HCT116 (cell line): ENCODE measurements at regions not wholly inside any gene's neighbourhood (a gene's known extent, or its start where the extent isn't known, plus 50 kb on each side); places are given as distances from the start of the nearest gene placed in this dataset.

ENCODE experiments used
- ATAC-seq: fragments of 200-7000 bp; cut with Tn5 transposase; 2 replicates; pipeline ENCODE4 v1.9.1; 2020; ENCODE audit warnings: mild to moderate bottlenecking, moderate library complexity
- BruUV-seq: library from RNA; stranded (reverse); fragments of 400-500 nt; replicated peaks from 2 replicates; lab custom pipeline; 2021; lab: Mats Ljungman, UMichigan
- CTCF ChIA-PET: fragments of 300-600 bp; sonication (Branson Sonifier 250); formaldehyde crosslinking; loops from one replicate; lab custom pipeline; 2021; ENCODE audit warnings: antibody characterized with exemption; lab: Charles Lee
- POLR2A ChIA-PET: fragments of 300-600, 350-600 bp; sonication (Branson Sonifier 250); formaldehyde crosslinking; loops from one replicate; lab custom pipeline; 2021; ENCODE audit warnings: antibody characterized with exemption; lab: Charles Lee
- RAD21 ChIA-PET, 2 experiments: fragments of 300-600 bp; sonication (Branson Sonifier 250); formaldehyde crosslinking; loops; one replicate each; lab custom pipeline; 2023; ENCODE audit warnings: low total read pairs in 2 of 2; ENCODE audit not compliant: uncharacterized antibody in 2 of 2, unreplicated experiment in 2 of 2, low non-redundant PET in 1 of 2; lab: Charles Lee
- DNase-seq: peaks from one replicate; pipeline ENCODE4 v3.0.0-alpha.2; 2010; ENCODE audit warnings: low read depth, low spot score
- H2AFZ ChIP-seq: fragments of 200-600 bp; shearing (Covaris generic), sonication (generic); 2 replicates; pipeline ENCODE4 v1.6.1; 2017; ENCODE audit warnings: low read depth, mixed run types, mixed read lengths, antibody characterized with exemption, low read length; ENCODE audit not compliant: poor library complexity, severe bottlenecking
- H3K27ac ChIP-seq: 2 replicates; pipeline ENCODE4 v1.5.1; 2012; ENCODE audit warnings: low read depth, low read length
- H3K27me3 ChIP-seq: fragments of 200-600 bp; sonication (generic); 2 replicates; pipeline ENCODE4 v1.6.1; 2016; ENCODE audit warnings: mixed run types, low read length, mixed read lengths; ENCODE audit not compliant: insufficient read depth
- H3K36me3 ChIP-seq, 2 experiments: fragments of 200-500 bp in 1 of 2; fragments of 200-600 bp in 1 of 2; sonication (Bioruptor generic) in 1 of 2; sonication (generic) in 1 of 2; 2 replicates each; pipeline versions ENCODE4 v1.5.1 to v1.6.1; 2014 to 2016; ENCODE audit warnings: low read length in 2 of 2, inconsistent platforms in 1 of 2, mixed read lengths in 1 of 2, mixed run types in 1 of 2; ENCODE audit not compliant: insufficient read depth in 2 of 2, control insufficient read depth in 1 of 2
- H3K4me1 ChIP-seq, 2 experiments: fragments of 200-600 bp in 1 of 2; sonication (generic) in 1 of 2; 2 replicates each; pipeline versions ENCODE4 v1.5.1 to v1.6.1; 2012 to 2017; ENCODE audit warnings: low read length in 2 of 2, inconsistent platforms in 1 of 2, mild to moderate bottlenecking in 1 of 2, mixed read lengths in 1 of 2, mixed run types in 1 of 2, moderate library complexity in 1 of 2; ENCODE audit not compliant: insufficient read depth in 2 of 2, control insufficient read depth in 1 of 2
- H3K4me2 ChIP-seq: fragments of 200-600 bp; sonication (generic); 2 replicates; pipeline ENCODE4 v1.6.1; 2017; ENCODE audit warnings: mixed run types, low read length, mixed read lengths
- H3K4me3 ChIP-seq, 2 experiments: fragments of 200-600 bp in 1 of 2; sonication (generic) in 1 of 2; replicated peaks in 1 of 2; 2 replicates each; pipeline ENCODE4 v1.5.1; 2011 to 2016; ENCODE audit warnings: low read length in 2 of 2, control low read depth in 1 of 2, low read depth in 1 of 2, mild to moderate bottlenecking in 1 of 2, mixed read lengths in 1 of 2, mixed run types in 1 of 2
- H3K79me2 ChIP-seq: fragments of 200-600 bp; sonication (generic); 2 replicates; pipeline ENCODE4 v1.6.1; 2017; ENCODE audit warnings: mild to moderate bottlenecking, mixed run types, low read length, moderate library complexity, mixed read lengths; ENCODE audit not compliant: insufficient read depth
- H3K9ac ChIP-seq: fragments of 200-600 bp; sonication (generic); 2 replicates; pipeline ENCODE4 v1.6.1; 2016; ENCODE audit warnings: low read length, mixed read lengths
- H3K9me2 ChIP-seq: fragments of 200-600 bp; sonication (generic), shearing (Covaris generic); 2 replicates; pipeline ENCODE4 v1.6.1; 2017; ENCODE audit warnings: mixed run types, mild to moderate bottlenecking, moderate library complexity; ENCODE audit not compliant: insufficient read depth
- H3K9me3 ChIP-seq, 2 experiments: fragments of 200-500 bp in 1 of 2; fragments of 200-600 bp in 1 of 2; sonication (Bioruptor generic) in 1 of 2; sonication (generic) in 1 of 2; 2 replicates each; pipeline ENCODE4 v1.6.1; 2014 to 2017; ENCODE audit warnings: low read length in 2 of 2, mixed read lengths in 2 of 2, inconsistent platforms in 1 of 2, low read depth in 1 of 2, mild to moderate bottlenecking in 1 of 2, mixed run types in 1 of 2, moderate library complexity in 1 of 2; ENCODE audit not compliant: control insufficient read depth in 1 of 2, insufficient read depth in 1 of 2
- H4K20me1 ChIP-seq: fragments of 200-600 bp; sonication (generic), shearing (Covaris generic); 2 replicates; pipeline ENCODE4 v1.6.1; 2017; ENCODE audit warnings: mixed run types, mild to moderate bottlenecking, moderate library complexity; ENCODE audit not compliant: insufficient read depth
- CTCF ChIP-seq, 3 experiments: fragments of 200-600 bp in 1 of 3; sonication (generic) in 1 of 3; IDR thresholded peaks in 2 of 3; conservative IDR thresholded peaks in 1 of 3; 2 replicates each; pipeline ENCODE4 v1.5.1; 2012 to 2017; ENCODE audit warnings: low read depth in 2 of 3, low read length in 2 of 3, antibody characterized with exemption in 1 of 3, borderline replicate concordance in 1 of 3, control low read depth in 1 of 3, mild to moderate bottlenecking in 1 of 3, mixed read lengths in 1 of 3, mixed run types in 1 of 3, moderate library complexity in 1 of 3; ENCODE audit not compliant: insufficient read depth in 1 of 3
- EGR1 ChIP-seq: IDR thresholded peaks from 2 replicates; pipeline ENCODE4 v1.6.1; 2012; ENCODE audit warnings: low read depth
- ELF1 ChIP-seq: IDR thresholded peaks from 2 replicates; pipeline ENCODE4 v1.6.1; 2012; ENCODE audit warnings: low read depth, borderline replicate concordance
- FOSL1 ChIP-seq: IDR thresholded peaks from 2 replicates; pipeline ENCODE4 v1.6.1; 2012; ENCODE audit warnings: low read depth
- POLR2AphosphoS5 ChIP-seq: IDR thresholded peaks from 2 replicates; pipeline ENCODE4 v1.6.1; 2011; ENCODE audit warnings: mild to moderate bottlenecking, low read depth, low read length, moderate library complexity
- RAD21 ChIP-seq: IDR thresholded peaks from 2 replicates; pipeline ENCODE4 v1.6.1; 2012; ENCODE audit warnings: low read depth, mild to moderate bottlenecking
- TCF7L2 ChIP-seq: IDR thresholded peaks from 2 replicates; pipeline ENCODE4 v1.7.0; 2011; ENCODE audit warnings: borderline replicate concordance, inconsistent platforms; ENCODE audit not compliant: insufficient read depth, insufficient read length; ENCODE audit errors: extremely low read depth
- ZFX ChIP-seq: fragments of 450-650 bp; IDR thresholded peaks from 2 replicates; pipeline ENCODE4 v1.6.1; 2017
- intact Hi-C: fragments of 100-400 bp; cut with micrococcal nuclease; formaldehyde crosslinking; loops from 2 replicates; pipeline ENCODE4 v1.10.0; 2022
- TF ChIP-seq, protein P1 (sequence below): IDR thresholded peaks from 2 replicates; pipeline ENCODE4 v1.6.1; 2012

- no peak overlapping the region for H3K27ac ChIP-seq
- H2AFZ ChIP-seq = no peak overlapping the region
- no peak overlapping the region for H3K9ac ChIP-seq
- no peaks in the 10 kb centered on the region for H3K9me2 ChIP-seq
- CTCF ChIA-PET = no interaction called here
- RAD21 ChIA-PET = no interaction called here
- peaks cover 25% of the 10 kb centered on the region; the same call in 1 of the 2 replicates for H3K27me3 ChIP-seq
- no peak overlapping the region for H3K4me3 ChIP-seq
- H3K36me3 ChIP-seq = no peaks in the 10 kb centered on the region
- DNase-seq = no peak
- H3K4me2 ChIP-seq = no peak overlapping the region
- H3K9me3 ChIP-seq = no peaks in the 10 kb centered on the region
- intact Hi-C loops = no loop called here
- no peak for ATAC-seq
- H4K20me1 ChIP-seq = no peaks in the 10 kb centered on the region
- H3K79me2 ChIP-seq = no peaks in the 10 kb centered on the region
- H3K4me1 ChIP-seq = no peaks in the 10 kb centered on the region
- POLR2A ChIA-PET = no interaction called here
- TF ChIP-seq CTCF (IDR thresholded peaks at IDR 0.05 in 2 of 3, conservative IDR thresholded peaks at IDR 0.05 in 1 of 3; ENCODE audit: borderline replicate concordance in 1 of 3, insufficient read depth in 1 of 3, low read depth in 2 of 3, low read length in 2 of 3) = no peak
- TF ChIP-seq FOSL1 = no peak
- no peak for TF ChIP-seq POLR2AphosphoS5
- no peak for TF ChIP-seq RAD21
- no peak for TF ChIP-seq EGR1
- no peak for TF ChIP-seq TCF7L2
- no peak for TF ChIP-seq ZFX
- no TSS peak for BruUV-seq
Observed at GRCh38 chr3:5580826-5581225, 393.3 kb downstream of the EDEM1 start.

- Histone ChIP-seq H3K27ac (no peak overlapping the region), H3K36me3 (no peaks in the 10 kb centered on the region), H3K9me3 (no peaks in the 10 kb centered on the region), H3K79me2 (no peaks in the 10 kb centered on the region), H3K4me1 (no peaks in the 10 kb centered on the region), H3K4me2 (no peak overlapping the region), H3K9ac (no peak overlapping the region), H3K9me2 (no peaks in the 10 kb centered on the region), H2AFZ (no peak overlapping the region), H3K27me3 (peaks cover 25% of the 10 kb centered on the region; the same call in 1 of the 2 replicates), H3K4me3 (no peak overlapping the region), H4K20me1 (no peaks in the 10 kb centered on the region)
- CTCF ChIA-PET = no interaction called here
- ATAC-seq (no peak), DNase-seq (no peak)
- TF ChIP-seq ELF1 = no peak
- TF ChIP-seq, protein P1, sequence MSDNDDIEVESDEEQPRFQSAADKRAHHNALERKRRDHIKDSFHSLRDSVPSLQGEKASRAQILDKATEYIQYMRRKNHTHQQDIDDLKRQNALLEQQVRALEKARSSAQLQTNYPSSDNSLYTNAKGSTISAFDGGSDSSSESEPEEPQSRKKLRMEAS = no peak
- POLR2A ChIA-PET = no interaction called here
- intact Hi-C loops = no loop called here
- RAD21 ChIA-PET = no interaction called here
- no TSS peak for BruUV-seq
Observed at GRCh38 chr3:5581743-5582142, 394.2 kb downstream of the EDEM1 start.
